Effector memory CD8-positive, alpha-beta T cell (primary cell): ENCODE measurements at regions not wholly inside any gene's neighbourhood (a gene's known extent, or its start where the extent isn't known, plus 50 kb on each side); places are given as distances from the start of the nearest gene placed in this dataset.

Source experiments
- ATAC-seq: fragments of 150-1000 bp; cut with Tn5 transposase; replicated peaks from 2 replicates; pipeline ENCODE4 v1.10.0; 2021; ENCODE audit warnings: mild to moderate bottlenecking, moderate library complexity
- DNase-seq, 3 experiments: peaks; one replicate each; pipeline ENCODE4 v3.0.0; 2021
- H3K27ac Mint-ChIP-seq, 2 donors: one replicate each; pipeline ENCODE4 v1.8.0; 2022; ENCODE audit warnings: mild to moderate bottlenecking in 2 of 2, mixed read lengths in 2 of 2, moderate library complexity in 2 of 2
- H3K27me3 Mint-ChIP-seq, 2 donors: one replicate each; pipeline ENCODE4 v1.8.0; 2022; ENCODE audit warnings: mixed read lengths in 2 of 2
- H3K36me3 Mint-ChIP-seq: one replicate; pipeline ENCODE4 v1.8.0; 2022; ENCODE audit warnings: mild to moderate bottlenecking, moderate library complexity, mixed read lengths; ENCODE audit not compliant: insufficient read depth
- H3K4me1 Mint-ChIP-seq, 2 donors: one replicate each; pipeline ENCODE4 v1.8.0; 2022; ENCODE audit warnings: low read depth in 2 of 2, mixed read lengths in 2 of 2
- H3K4me3 Mint-ChIP-seq, 2 donors: one replicate each; pipeline ENCODE4 v1.8.0; 2022; ENCODE audit warnings: mild to moderate bottlenecking in 2 of 2, mixed read lengths in 2 of 2, moderate library complexity in 2 of 2
- H3K9me3 Mint-ChIP-seq, 2 donors: one replicate each; pipeline ENCODE4 v1.8.0; 2022; ENCODE audit warnings: mixed read lengths in 2 of 2

DNA sequence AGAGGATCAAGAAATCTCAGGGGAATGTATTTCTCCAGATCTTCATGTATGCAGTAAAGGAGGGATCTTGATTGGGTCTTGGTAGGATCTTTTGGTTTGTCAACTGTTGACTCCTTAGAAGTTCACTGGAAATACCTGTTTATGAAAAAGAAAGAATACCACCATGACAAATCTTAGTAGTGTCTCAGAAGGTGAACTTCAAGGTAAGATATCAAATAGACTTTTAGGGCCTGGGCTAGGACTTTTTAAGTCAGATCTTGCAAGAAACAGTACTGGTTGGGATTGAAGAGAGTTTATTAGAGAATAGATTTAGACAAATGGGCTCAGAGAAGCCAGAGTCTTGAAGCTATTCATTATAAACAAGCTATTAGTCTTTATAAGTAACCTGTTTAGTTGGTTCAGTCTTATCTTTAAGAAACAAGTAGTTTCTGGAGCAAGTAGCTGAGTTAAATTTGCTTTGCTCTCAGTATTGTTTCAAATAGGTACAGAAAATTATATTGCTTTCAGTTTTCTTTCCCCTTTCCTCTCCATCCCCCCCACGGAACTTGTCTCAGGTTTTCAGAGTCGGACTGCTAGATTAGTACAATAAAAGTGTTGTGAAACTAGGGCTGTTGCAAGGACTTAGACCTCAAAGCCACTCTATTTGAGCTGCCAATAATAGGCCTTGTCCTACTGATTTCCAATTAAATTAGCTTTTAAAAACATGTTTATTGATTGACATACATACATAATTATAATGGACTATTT lies 529.1 kb upstream of the CITED2 start:
- DNase-seq: no peak
- peaks cover 13 to 21% of the 10 kb centered on the region in 2 donors for H3K27me3 Mint-ChIP-seq
- no peaks in the 10 kb centered on the region for H3K4me1 Mint-ChIP-seq
- no peak overlapping the region for H3K4me3 Mint-ChIP-seq
- ATAC-seq: peak; percentile 51
- H3K9me3 Mint-ChIP-seq: no peaks in the 10 kb centered on the region
- no peaks in the 10 kb centered on the region for H3K36me3 Mint-ChIP-seq
- H3K27ac Mint-ChIP-seq: peak overlapping the region in 1 of 2 donors; percentile 17

DNA sequence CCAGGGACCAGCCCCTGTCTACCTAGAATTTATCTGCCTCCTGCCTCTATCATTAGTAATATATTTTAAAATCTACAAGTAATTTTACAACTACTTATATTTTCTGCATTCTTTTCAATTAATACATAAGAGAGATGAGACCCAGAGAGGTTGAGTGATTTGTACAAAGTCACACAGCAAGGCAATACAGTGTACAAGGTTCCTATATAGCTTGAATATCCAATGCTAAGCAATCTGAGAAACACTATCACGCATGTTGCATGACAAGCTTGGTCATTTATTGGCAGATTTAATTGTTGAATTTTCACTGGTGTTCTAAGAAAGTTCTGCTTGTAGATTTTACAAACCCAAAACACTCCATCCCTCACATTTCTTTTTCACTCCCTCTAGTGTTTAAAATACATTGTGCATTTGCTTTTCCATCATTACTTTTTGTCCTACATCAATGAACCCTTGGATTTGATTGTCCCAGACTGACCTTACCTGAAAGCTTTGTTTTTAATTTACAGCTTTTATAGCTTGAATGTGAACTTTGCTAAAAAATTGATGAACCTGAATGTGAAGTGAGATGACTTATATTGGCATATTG lies 520.9 kb upstream of the CITED2 start:
- Mint-ChIP-seq H3K27ac (no peak overlapping the region), H3K27me3 (peaks cover 0 to 14% of the 10 kb centered on the region in 2 donors), H3K9me3 (no peaks in the 10 kb centered on the region), H3K4me3 (no peak overlapping the region), H3K36me3 (no peaks in the 10 kb centered on the region), H3K4me1 (no peaks in the 10 kb centered on the region)
- DNase-seq (no peak), ATAC-seq (no peak)

DNA sequence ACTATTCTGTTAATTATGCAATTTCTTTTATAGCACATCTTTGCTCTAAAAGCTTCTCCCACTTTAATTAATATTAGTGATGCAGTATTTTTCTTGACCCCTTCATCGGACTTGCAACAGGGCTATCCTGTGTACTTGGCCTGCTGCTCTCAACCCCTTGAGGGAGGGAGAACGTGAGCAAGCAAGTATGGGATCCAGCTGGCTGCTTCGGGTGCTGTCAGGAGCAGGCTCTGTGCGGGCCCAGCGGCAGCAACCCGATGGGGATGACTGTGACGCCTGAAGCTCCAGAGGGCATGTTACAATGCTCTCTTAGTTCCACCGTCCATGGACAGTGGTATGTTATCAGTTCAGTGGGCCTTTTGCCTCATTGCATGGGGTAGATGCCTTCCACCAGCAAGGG lies 519.8 kb upstream of the CITED2 start:
- no peaks in the 10 kb centered on the region for H3K4me1 Mint-ChIP-seq
- H3K27ac Mint-ChIP-seq: no peak overlapping the region
- H3K9me3 Mint-ChIP-seq: no peaks in the 10 kb centered on the region
- ATAC-seq (no peak), DNase-seq (no peak)
- no peak overlapping the region for H3K4me3 Mint-ChIP-seq
- H3K36me3 Mint-ChIP-seq: no peaks in the 10 kb centered on the region
- H3K27me3 Mint-ChIP-seq: peaks cover 0 to 7% of the 10 kb centered on the region in 2 donors

DNA sequence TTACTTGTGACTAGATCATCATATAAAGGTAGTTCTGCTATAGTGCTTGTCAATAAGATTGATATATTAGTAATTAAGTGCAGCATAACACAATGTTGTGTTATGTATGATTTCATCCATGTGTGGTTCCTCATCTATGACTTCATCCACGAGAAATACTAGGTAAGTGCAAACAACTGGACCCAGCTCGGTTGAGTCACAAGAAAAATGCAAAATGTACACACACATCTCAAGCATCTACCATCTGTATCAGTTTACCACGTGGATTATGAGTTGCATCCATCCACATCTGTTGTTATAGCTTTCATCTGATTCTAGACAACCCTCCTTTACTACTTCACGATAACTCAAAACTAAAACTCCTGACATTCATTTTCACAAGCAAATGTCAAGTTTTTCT lies 517.0 kb upstream of the CITED2 start:
- Mint-ChIP-seq H3K9me3 (no peaks in the 10 kb centered on the region), H3K27me3 (peaks cover 10 to 14% of the 10 kb centered on the region in 2 donors), H3K36me3 (no peaks in the 10 kb centered on the region), H3K4me1 (no peaks in the 10 kb centered on the region), H3K27ac (no peak overlapping the region), H3K4me3 (no peak overlapping the region)
- DNase-seq (no peak), ATAC-seq (no peak)

DNA sequence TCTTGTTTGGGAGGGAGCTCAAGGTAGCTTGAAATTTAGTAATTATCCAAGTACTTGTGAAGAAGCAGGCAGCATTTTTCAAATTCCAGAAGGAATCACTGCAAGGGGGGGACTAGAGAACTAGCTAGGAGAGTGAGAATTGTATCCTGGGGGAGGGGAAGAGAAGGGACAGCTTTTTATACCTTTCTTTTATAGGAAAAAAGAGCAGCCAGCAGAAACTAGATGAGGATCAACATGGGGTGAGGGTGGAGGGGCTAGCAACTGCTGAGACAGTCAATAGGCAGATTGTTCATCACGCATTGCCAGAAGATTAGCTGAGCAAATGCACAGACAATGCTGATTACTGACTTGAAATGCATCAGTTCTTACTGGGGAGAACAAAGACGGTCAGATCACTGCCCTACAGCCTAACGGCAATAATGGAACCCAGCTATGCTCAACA lies 514.3 kb upstream of the CITED2 start:
- no peak for DNase-seq
- peaks cover 10 to 14% of the 10 kb centered on the region in 2 donors for H3K27me3 Mint-ChIP-seq
- no peak for ATAC-seq
- no peaks in the 10 kb centered on the region for H3K9me3 Mint-ChIP-seq
- H3K36me3 Mint-ChIP-seq: no peaks in the 10 kb centered on the region
- H3K4me3 Mint-ChIP-seq: no peak overlapping the region
- H3K27ac Mint-ChIP-seq: no peak overlapping the region
- H3K4me1 Mint-ChIP-seq: no peaks in the 10 kb centered on the region

DNA sequence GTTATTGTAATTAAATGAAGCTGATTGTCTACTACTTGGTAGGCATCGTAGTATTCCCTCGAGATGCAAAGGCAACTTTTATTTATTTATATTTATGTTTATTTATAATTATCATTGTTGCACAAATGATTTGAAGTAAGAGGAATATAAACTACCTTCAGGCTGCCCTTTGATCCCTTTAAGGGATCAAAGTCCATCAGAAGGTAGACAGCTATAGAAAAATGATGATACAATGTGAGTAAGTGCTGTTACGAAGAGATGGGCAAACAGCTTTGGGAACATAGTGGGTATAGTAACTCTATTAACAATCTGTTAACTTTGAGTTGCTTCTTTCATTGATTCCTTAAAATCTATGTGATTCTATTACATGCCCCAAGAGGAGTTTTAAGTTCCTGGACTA lies 512.8 kb upstream of the CITED2 start:
- peaks cover 10 to 14% of the 10 kb centered on the region in 2 donors for H3K27me3 Mint-ChIP-seq
- no peaks in the 10 kb centered on the region for H3K36me3 Mint-ChIP-seq
- DNase-seq: no peak
- ATAC-seq: no peak
- no peak overlapping the region for H3K27ac Mint-ChIP-seq
- H3K9me3 Mint-ChIP-seq: no peaks in the 10 kb centered on the region
- H3K4me3 Mint-ChIP-seq: no peak overlapping the region
- H3K4me1 Mint-ChIP-seq: no peaks in the 10 kb centered on the region

DNA sequence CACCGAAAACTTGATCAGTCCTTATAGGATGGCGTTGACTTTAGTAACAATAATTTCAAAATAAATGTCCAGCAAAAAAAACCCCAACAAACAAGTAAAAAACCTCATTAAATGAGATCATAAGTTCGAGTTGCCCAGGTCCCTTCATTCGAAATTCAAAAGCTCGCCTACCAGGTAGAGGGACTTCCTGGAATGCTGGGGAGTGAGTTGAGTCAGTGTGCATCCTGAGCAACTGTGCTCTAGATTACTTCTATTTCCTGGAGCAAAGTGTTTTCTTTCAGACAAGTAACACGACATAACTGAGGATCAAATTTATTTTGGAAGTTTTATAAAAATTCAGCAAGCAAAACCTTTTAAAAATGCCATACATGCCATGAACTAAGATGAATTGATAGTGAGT lies 511.9 kb upstream of the CITED2 start:
- H3K4me3 Mint-ChIP-seq: no peak overlapping the region
- no peaks in the 10 kb centered on the region for H3K9me3 Mint-ChIP-seq
- no peaks in the 10 kb centered on the region for H3K4me1 Mint-ChIP-seq
- H3K27me3 Mint-ChIP-seq: peaks cover 13 to 14% of the 10 kb centered on the region in 2 donors
- H3K36me3 Mint-ChIP-seq: no peaks in the 10 kb centered on the region
- DNase-seq: no peak
- no peak overlapping the region for H3K27ac Mint-ChIP-seq
- ATAC-seq: no peak

DNA sequence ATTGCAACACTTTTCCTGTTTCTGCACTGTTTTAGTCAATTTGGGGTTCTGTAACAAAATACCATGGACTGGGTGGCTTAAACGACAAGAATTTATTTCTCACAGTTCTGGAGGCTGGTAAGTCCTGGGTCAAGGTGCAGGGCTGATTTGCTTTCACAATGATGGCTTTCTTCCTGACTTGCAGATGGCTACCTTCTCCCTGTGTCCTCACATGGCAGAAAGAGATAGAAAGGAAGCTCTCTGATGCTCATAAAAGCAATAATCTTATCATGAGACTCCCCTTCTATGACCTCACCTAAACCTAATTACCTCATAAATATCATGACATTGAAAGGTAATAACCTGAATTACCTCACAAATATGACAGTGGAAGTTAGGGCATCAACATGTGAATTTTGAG lies 511.5 kb upstream of the CITED2 start:
- Mint-ChIP-seq H3K4me1 (no peaks in the 10 kb centered on the region), H3K27ac (no peak overlapping the region), H3K27me3 (peaks cover 18% of the 10 kb centered on the region in 2 donors), H3K4me3 (no peak overlapping the region), H3K9me3 (no peaks in the 10 kb centered on the region), H3K36me3 (no peaks in the 10 kb centered on the region)
- ATAC-seq (no peak), DNase-seq (no peak)

DNA sequence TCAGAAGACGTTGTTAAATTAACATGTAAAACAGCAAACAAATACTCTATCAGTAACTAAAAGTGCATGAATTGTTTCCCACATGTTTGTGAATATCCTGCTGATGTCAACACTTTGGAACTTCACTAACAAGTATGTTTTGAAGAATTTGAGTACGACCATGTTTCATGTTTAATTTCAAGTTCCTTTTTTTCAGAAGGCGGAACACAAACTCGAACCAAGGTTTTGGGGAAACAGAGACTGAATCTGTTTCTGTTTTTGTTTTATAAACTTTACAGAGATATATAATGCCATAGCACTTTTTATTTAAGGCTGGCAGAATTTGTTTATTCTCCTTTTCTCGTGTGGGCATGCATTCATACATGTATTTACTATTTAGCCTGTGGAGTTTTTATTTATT lies 509.3 kb upstream of the CITED2 start:
- H3K9me3 Mint-ChIP-seq: no peaks in the 10 kb centered on the region

DNA sequence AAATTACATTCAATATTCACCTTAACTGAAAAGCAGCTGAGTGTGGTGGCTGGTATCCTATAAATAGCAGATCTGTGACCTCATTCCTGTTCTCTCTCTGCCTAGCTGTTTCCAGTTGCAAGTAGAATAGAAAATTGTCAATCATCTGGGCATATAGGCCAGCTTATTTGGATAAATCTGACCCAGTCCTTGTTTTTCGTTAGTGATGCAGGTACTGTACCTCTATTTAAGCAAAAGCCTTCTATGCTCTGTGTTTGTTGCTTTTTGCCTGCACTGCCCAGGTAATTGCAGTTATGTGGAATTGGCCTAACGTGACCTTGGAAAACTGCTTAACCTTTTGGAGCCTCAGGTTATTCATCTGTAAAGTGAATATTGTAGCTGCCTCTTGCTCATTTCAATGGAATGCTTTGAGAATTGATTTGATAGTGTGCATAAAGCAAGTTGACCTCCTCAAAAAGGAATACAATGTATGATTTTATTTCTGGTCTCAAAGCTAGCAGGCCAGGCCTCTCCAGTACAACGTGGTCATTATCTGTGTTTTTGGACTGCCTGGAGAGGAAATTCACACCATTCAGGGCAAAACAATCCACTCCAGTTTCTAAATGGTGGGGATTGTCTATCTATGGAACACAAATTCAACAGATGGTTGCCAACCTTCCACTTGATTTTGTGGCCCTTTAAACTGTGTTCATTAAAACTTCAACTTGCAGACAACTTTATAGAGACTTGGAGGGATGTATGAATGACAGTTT lies 508.7 kb upstream of the CITED2 start:
- Mint-ChIP-seq H3K4me3 (no peak overlapping the region), H3K4me1 (no peaks in the 10 kb centered on the region), H3K9me3 (no peaks in the 10 kb centered on the region), H3K27me3 (peaks cover 11 to 29% of the 10 kb centered on the region in 2 donors), H3K36me3 (no peaks in the 10 kb centered on the region), H3K27ac (no peak overlapping the region)
- ATAC-seq (no peak), DNase-seq (no peak)

More for the DNA sequence above, 509.3 kb upstream of the CITED2 start:
- H3K4me1 Mint-ChIP-seq: no peaks in the 10 kb centered on the region
- H3K27me3 Mint-ChIP-seq: peaks cover 18 to 32% of the 10 kb centered on the region in 2 donors
- no peak overlapping the region for H3K4me3 Mint-ChIP-seq
- DNase-seq (no peak), ATAC-seq (no peak)
- no peak overlapping the region for H3K27ac Mint-ChIP-seq
- no peaks in the 10 kb centered on the region for H3K36me3 Mint-ChIP-seq

DNA sequence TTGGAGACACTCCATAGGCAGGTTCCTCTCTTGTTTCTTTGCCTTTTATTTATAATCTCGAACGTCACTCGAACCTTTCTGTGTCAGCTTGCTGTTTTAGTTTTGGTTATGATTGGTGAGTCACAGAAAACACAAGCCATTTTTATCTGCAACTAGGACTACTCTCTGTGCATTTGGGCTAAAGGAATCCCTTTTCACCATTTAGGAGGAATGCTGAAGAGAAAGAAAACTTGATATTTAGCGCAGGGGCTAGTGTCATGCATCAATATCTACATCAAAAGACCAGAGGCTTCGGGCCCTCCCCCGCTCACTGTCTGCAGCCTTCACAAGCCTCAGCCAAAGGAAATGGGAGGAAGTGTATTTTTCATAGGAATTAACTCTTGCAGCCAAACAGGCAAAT lies 507.8 kb upstream of the CITED2 start:
- Mint-ChIP-seq H3K27me3 (peaks cover 10 to 29% of the 10 kb centered on the region in 2 donors), H3K27ac (no peak overlapping the region), H3K36me3 (no peaks in the 10 kb centered on the region), H3K9me3 (no peaks in the 10 kb centered on the region), H3K4me3 (no peak overlapping the region), H3K4me1 (no peaks in the 10 kb centered on the region)
- ATAC-seq: no peak
- DNase-seq: no peak

DNA sequence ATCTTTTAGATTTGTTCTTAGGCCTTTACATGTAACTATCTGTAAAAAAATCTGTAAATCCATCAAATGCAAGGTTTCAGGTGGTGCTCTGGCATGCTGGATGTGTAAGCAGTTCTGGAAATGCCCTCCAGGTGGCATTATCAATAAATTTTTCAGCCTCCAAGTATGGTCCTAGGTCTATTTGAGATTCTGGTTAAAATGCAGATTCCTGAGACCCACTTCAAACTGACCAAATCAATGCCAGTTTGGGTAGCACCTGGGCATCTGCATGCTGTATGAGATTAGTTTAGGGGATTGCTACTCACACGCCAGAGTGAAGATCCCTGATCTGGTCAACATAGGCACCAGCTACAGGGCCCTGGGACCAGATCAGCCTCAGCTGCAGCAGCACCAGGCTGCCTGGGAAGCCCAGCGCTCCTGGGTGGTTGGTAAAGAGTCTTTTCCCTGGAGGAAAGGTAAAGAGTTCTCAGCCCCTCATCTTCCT lies 507.3 kb upstream of the CITED2 start:
- H3K36me3 Mint-ChIP-seq: no peaks in the 10 kb centered on the region
- peak; percentile 1 to 33 (median 5) for DNase-seq
- H3K4me1 Mint-ChIP-seq: no peaks in the 10 kb centered on the region
- peaks cover 10 to 24% of the 10 kb centered on the region in 2 donors for H3K27me3 Mint-ChIP-seq
- peak; percentile 57 for ATAC-seq
- no peak overlapping the region for H3K27ac Mint-ChIP-seq
- no peaks in the 10 kb centered on the region for H3K9me3 Mint-ChIP-seq
- no peak overlapping the region for H3K4me3 Mint-ChIP-seq

DNA sequence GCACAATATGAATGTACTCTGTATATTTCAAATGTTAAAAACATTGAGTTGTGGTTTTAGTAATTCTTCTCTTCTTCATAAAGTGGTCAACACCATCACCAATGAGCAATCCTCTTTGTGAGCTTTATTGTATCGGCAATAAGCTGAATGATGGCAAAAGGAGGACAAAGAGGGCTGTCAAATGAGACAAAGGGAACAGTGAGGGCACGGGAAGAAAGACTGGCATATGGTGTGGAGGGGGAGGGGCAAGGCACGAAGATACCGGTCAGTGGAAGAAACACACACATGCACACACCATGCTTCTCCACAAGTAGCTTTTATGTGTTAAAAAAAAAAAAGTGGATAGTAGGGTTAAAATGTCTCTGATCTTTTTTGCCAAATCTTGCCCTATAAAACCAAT lies 506.8 kb upstream of the CITED2 start:
- Mint-ChIP-seq H3K4me3 (no peak overlapping the region), H3K27ac (no peak overlapping the region), H3K36me3 (no peaks in the 10 kb centered on the region), H3K4me1 (no peaks in the 10 kb centered on the region), H3K27me3 (peaks cover 10 to 23% of the 10 kb centered on the region in 2 donors), H3K9me3 (no peaks in the 10 kb centered on the region)
- ATAC-seq (no peak), DNase-seq (no peak)
